CD4-positive, alpha-beta T cell (primary cell): ENCODE measurements at regions not wholly inside any gene's neighbourhood (a gene's known extent, or its start where the extent isn't known, plus 50 kb on each side); places are given as distances from the start of the nearest gene placed in this dataset.
"Not testable (repeated sequence)": the region's sequence is repeated elsewhere in the genome, so short reads cannot be mapped to it uniquely, and the experiment has no call there.

Experiments used
- ATAC-seq: fragments of 200-7000 bp; cut with Tn5 transposase; one replicate; pipeline ENCODE4 v1.10.0; 2022; ENCODE audit warnings: mild to moderate bottlenecking; ENCODE audit not compliant: poor library complexity
- CTCF ChIA-PET: fragments of 350-600 bp; sonication (Branson Sonifier 250); formaldehyde crosslinking; loops from one replicate; lab custom pipeline; 2021; ENCODE audit warnings: antibody characterized with exemption, inconsistent platforms; lab: Charles Lee
- POLR2A ChIA-PET: fragments of 350-600 bp; sonication (Branson Sonifier 250); formaldehyde crosslinking; loops from one replicate; lab custom pipeline; 2021; ENCODE audit warnings: antibody characterized with exemption, inconsistent platforms; lab: Charles Lee
- DNase-seq, 14 experiments: peaks; one replicate each; pipeline ENCODE4 v3.0.0-alpha.2; 2013 to 2020; ENCODE audit warnings: mixed read lengths in 2 of 14
- H3K27ac ChIP-seq, 2 donors: one replicate each; pipeline versions ENCODE4 v1.5.1 to v1.7.0; 2013; ENCODE audit warnings: low read length in 2 of 2, low read depth in 1 of 2, mild to moderate bottlenecking in 1 of 2
- H3K27me3 ChIP-seq, 2 experiments: 1 replicate in 1 of 2; 2 replicates in 1 of 2; pipeline versions ENCODE4 v1.6.1 to v1.7.0; 2013; ENCODE audit warnings: low read length in 2 of 2, control low read depth in 1 of 2, mild to moderate bottlenecking in 1 of 2, moderate library complexity in 1 of 2; ENCODE audit not compliant: insufficient read depth in 2 of 2, control insufficient read depth in 1 of 2
- H3K36me3 ChIP-seq: one replicate; pipeline ENCODE4 v1.6.1; 2013; ENCODE audit warnings: low read length, control low read depth; ENCODE audit not compliant: insufficient read depth
- H3K4me1 ChIP-seq: one replicate; pipeline ENCODE4 v1.6.1; 2013; ENCODE audit warnings: low read length, control low read depth; ENCODE audit not compliant: insufficient read depth
- H3K4me3 ChIP-seq: one replicate; pipeline ENCODE4 v1.5.1; 2013; ENCODE audit warnings: mild to moderate bottlenecking, low read length, moderate library complexity
- H3K9me3 ChIP-seq, 2 experiments: 1 replicate in 1 of 2; 2 replicates in 1 of 2; pipeline versions ENCODE4 v1.6.1 to v1.7.0; 2013; ENCODE audit warnings: low read length in 2 of 2, mild to moderate bottlenecking in 2 of 2, control low read depth in 1 of 2, moderate library complexity in 1 of 2; ENCODE audit not compliant: control insufficient read depth in 1 of 2, insufficient read depth in 1 of 2
- H3K27ac Mint-ChIP-seq: one replicate; pipeline ENCODE4 v1.8.0; 2020; ENCODE audit warnings: mixed read lengths
- H3K27me3 Mint-ChIP-seq: one replicate; pipeline ENCODE4 v1.8.0; 2021; ENCODE audit warnings: mixed read lengths
- H3K36me3 Mint-ChIP-seq: one replicate; pipeline ENCODE4 v1.8.0; 2021; ENCODE audit warnings: low read depth, mixed read lengths
- H3K4me1 Mint-ChIP-seq: one replicate; pipeline ENCODE4 v1.8.0; 2021; ENCODE audit warnings: low read depth, mixed read lengths
- H3K4me3 Mint-ChIP-seq: one replicate; pipeline ENCODE4 v1.8.0; 2020; ENCODE audit warnings: mild to moderate bottlenecking, mixed read lengths
- H3K9me3 Mint-ChIP-seq: one replicate; pipeline ENCODE4 v1.8.0; 2020; ENCODE audit warnings: mixed read lengths
- intact Hi-C, 2 experiments: fragments of 100-400 bp; cut with DNase I in 1 of 2; cut with micrococcal nuclease in 1 of 2; formaldehyde crosslinking; loops; one replicate each; pipeline versions ENCODE4 v1.15.1 to v1.9.0; 2023 to 2025; cut with DNase I, micrococcal nuclease
- TF ChIP-seq, protein P1 (sequence below): fragments of 200-600 bp; IDR thresholded peaks from one replicate; pipeline ENCODE4 v1.8.0; 2022; ENCODE audit warnings: antibody characterized with exemption, mild to moderate bottlenecking

DNA sequence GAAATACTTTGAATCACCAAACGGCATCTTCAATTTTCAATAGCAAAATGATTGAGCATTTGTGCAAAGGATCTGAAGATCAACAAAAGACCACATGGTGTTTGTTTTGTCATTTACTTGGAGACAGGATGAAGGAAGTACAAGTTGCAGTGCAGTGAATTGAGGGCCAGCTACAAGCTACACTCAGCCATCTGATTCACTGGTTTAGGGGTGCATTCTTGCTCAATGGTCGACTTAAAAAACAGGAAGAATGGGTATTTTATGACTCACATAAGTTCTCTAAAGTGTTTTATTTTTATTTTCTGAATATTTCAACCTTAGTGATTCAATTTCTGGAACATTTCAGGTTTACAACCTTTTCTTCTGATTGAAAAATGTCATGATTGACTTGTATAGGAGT, 412.1 kb upstream of the ADAMTSL1 start:
- Mint-ChIP-seq H3K27me3 (no peaks in the 10 kb centered on the region), H3K9me3 (no peaks in the 10 kb centered on the region), H3K36me3 (no peaks in the 10 kb centered on the region), H3K27ac (no peak overlapping the region), H3K4me1 (no peaks in the 10 kb centered on the region), H3K4me3 (no peak overlapping the region)
- POLR2A ChIA-PET = no interaction called here
- peaks cover 0 to 5% of the 10 kb centered on the region in 2 experiments for H3K9me3 ChIP-seq
- CTCF ChIA-PET = no interaction called here
- no peak for DNase-seq
- no peaks in the 10 kb centered on the region for H3K4me1 ChIP-seq
- TF ChIP-seq, protein P1, sequence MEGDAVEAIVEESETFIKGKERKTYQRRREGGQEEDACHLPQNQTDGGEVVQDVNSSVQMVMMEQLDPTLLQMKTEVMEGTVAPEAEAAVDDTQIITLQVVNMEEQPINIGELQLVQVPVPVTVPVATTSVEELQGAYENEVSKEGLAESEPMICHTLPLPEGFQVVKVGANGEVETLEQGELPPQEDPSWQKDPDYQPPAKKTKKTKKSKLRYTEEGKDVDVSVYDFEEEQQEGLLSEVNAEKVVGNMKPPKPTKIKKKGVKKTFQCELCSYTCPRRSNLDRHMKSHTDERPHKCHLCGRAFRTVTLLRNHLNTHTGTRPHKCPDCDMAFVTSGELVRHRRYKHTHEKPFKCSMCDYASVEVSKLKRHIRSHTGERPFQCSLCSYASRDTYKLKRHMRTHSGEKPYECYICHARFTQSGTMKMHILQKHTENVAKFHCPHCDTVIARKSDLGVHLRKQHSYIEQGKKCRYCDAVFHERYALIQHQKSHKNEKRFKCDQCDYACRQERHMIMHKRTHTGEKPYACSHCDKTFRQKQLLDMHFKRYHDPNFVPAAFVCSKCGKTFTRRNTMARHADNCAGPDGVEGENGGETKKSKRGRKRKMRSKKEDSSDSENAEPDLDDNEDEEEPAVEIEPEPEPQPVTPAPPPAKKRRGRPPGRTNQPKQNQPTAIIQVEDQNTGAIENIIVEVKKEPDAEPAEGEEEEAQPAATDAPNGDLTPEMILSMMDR = no peak
- H3K36me3 ChIP-seq = no peaks in the 10 kb centered on the region
- no peaks in the 10 kb centered on the region for H3K27me3 ChIP-seq
- intact Hi-C loops = no loop called here
- no peak overlapping the region for H3K4me3 ChIP-seq
- ATAC-seq = no peak
- H3K27ac ChIP-seq = no peak overlapping the region

DNA sequence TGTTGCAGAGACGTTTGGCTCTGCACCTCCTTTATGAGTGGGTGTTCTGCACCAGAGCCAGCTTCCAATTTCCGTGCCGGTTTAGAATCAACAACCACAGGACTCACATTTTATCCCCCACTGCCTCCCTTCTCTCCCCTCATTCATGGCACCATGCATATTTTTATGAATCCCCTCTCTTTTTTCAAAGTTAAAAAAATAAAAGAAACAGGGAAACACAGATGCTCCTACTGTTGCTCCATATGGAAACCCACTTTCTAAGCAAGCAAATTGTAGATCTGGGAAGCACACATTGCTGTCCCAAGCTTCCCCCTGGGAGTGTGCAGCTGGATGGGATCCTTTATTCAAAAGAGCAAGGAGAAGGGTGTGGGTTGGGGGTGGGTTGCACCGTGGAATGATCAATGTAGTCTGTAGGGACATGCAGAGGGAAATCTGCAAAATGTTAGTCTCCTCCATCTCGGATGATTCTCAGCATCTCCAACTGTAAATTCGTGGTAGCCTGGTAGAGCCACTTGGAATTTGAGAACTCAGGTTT, 410.0 kb upstream of the ADAMTSL1 start:
- Mint-ChIP-seq H3K27ac (no peak overlapping the region), H3K4me3 (no peak overlapping the region), H3K27me3 (no peaks in the 10 kb centered on the region), H3K9me3 (no peaks in the 10 kb centered on the region), H3K4me1 (no peaks in the 10 kb centered on the region), H3K36me3 (no peaks in the 10 kb centered on the region)
- no peak for DNase-seq
- CTCF ChIA-PET = no interaction called here
- Histone ChIP-seq H3K36me3 (no peaks in the 10 kb centered on the region), H3K9me3 (peaks cover 0 to 5% of the 10 kb centered on the region in 2 experiments), H3K4me3 (no peak overlapping the region), H3K27me3 (no peaks in the 10 kb centered on the region), H3K27ac (no peak overlapping the region), H3K4me1 (no peaks in the 10 kb centered on the region)
- POLR2A ChIA-PET = no interaction called here
- intact Hi-C loops = no loop called here
- TF ChIP-seq, protein P1 = no peak
- ATAC-seq = no peak

DNA sequence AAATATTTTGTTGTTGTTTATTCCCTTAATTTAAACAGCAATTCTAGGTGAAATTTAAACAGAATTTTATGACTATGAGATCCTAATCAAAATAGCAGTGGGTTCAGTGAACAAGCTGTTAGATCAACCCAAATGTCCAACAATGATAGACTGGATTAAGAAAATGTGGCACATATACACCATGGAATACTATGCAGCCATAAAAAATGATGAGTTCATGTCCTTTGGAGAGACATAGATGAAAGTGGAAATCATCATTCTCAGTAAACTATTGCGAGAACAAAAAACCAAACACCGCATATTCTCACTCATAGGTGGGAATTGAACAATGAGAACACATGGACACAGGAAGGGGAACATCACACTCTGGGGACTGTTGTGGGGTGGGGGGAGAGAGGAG, 407.3 kb upstream of the ADAMTSL1 start:
- CTCF ChIA-PET, DNase-seq, H3K27ac ChIP-seq, intact Hi-C loops, H3K36me3 ChIP-seq, H3K27ac Mint-ChIP-seq, H3K36me3 Mint-ChIP-seq, H3K4me1 Mint-ChIP-seq, POLR2A ChIA-PET, H3K9me3 Mint-ChIP-seq, H3K9me3 ChIP-seq, H3K4me3 Mint-ChIP-seq, H3K27me3 Mint-ChIP-seq, H3K27me3 ChIP-seq, H3K4me1 ChIP-seq, ATAC-seq, H3K4me3 ChIP-seq: not testable (repeated sequence)

DNA sequence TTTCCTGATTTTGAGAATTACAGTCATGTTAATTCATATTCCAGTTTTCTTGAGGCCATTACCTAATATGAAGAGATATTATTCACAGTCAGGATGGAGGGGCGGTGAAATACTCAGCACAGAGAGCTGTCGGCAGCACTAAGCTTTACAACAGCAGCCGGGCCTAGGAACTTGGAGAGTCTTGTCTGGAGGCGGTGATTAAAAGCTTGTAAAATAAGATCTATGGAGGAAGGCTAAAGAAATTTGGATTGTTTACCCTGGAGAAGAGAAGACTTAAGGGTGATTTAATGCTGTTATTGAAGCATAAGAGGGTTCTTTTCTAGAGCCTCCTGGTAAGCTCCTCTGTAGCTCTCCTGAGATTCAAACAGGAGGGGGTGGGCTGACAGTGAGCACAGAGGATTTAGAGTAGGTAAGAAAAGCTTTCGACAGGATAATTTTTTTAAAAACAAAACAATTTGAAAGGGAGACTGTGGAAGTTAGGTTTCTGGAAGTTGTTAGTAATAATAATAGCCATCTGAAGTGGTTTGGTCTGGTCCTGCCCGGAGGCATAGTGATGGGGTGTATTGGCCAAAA, 406.3 kb upstream of the ADAMTSL1 start:
- DNase-seq = no peak
- Mint-ChIP-seq H3K4me3 (no peak overlapping the region), H3K9me3 (no peaks in the 10 kb centered on the region), H3K4me1 (no peaks in the 10 kb centered on the region), H3K36me3 (no peaks in the 10 kb centered on the region), H3K27ac (no peak overlapping the region), H3K27me3 (no peaks in the 10 kb centered on the region)
- no peak overlapping the region for H3K27ac ChIP-seq
- H3K4me3 ChIP-seq = no peak overlapping the region
- ChIA-PET POLR2A (no interaction called here), CTCF (no interaction called here)
- H3K4me1 ChIP-seq = no peaks in the 10 kb centered on the region
- peaks cover 0 to 5% of the 10 kb centered on the region in 2 experiments for H3K9me3 ChIP-seq
- no peaks in the 10 kb centered on the region for H3K36me3 ChIP-seq
- intact Hi-C loops = no loop called here
- ATAC-seq = no peak
- TF ChIP-seq, protein P1 = no peak
- H3K27me3 ChIP-seq = no peaks in the 10 kb centered on the region
